HG03097 (cell line): ENCODE measurements at regions not wholly inside any gene's neighbourhood (a gene's known extent, or its start where the extent isn't known, plus 50 kb on each side); places are given as distances from the start of the nearest gene placed in this dataset.
"Not testable (repeated sequence)": the region's sequence is repeated elsewhere in the genome, so short reads cannot be mapped to it uniquely, and the experiment has no call there.

Experiments
- ATAC-seq: cut with Tn5 transposase; IDR thresholded peaks from one replicate; pipeline ENCODE4 v1.9.1; 2021; ENCODE audit not compliant: unreplicated experiment, low FRiP score

DNA sequence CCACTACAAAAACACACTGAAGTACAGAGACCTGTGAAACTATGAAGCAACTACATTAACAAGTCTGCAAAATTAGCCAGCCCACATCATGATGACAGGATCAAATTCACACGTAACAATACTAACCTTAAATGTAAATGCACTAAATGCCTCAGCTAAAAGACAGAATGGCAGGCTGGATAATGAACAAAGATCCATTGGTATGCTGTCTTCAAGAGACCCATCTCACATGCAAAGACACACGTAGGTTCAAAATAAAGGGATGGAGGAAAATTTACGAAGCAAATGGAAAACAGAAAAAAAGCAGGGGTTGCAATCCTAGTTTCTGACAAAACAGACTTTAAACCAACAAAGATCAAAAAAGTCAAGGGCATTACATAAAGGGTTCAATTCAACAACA is 120.1 kb upstream of the OSTN start:
- not testable (repeated sequence) for ATAC-seq

DNA sequence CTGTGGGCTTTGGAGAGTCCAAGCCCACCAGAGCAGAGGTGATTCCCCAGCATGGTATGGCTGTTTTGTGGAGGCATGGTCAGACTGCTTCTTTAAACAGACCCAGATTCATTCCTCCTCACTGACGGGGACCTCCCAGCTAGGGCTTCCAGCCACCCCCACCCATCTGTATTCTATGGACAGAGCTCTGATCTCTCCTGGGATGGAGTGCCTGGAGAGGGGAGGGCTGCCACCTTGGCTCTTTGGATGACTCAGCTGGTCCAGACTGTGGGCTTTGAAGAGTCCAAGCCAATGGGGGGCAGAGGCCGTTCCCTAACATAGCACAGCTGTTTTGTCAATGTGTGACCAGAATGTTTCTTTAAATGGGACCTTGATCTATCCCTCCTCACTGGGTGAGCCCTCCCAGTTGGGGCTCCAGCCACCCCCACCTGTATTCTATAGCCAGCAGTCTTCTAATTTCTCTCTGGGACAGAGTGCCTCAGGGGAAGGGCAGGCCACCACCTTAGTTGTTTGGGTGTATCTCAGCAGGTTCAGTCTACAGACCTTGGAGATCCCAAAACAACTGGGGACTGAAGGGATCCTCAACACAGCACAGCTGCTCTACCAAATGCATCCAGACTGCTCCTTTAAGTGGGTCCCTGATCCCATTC is 122.0 kb upstream of the OSTN start:
- ATAC-seq, result no peak

- ATAC-seq, result no peak
Measured at GRCh38 chr3:191074511-191074910, 124.5 kb upstream of the OSTN start.

- ATAC-seq, result no peak
Measured at GRCh38 chr3:191070762-191071403, 128.2 kb upstream of the OSTN start.

GRCh38 chr3:191070201-191070600 is 128.8 kb upstream of the OSTN start:
- ATAC-seq, result no peak

DNA sequence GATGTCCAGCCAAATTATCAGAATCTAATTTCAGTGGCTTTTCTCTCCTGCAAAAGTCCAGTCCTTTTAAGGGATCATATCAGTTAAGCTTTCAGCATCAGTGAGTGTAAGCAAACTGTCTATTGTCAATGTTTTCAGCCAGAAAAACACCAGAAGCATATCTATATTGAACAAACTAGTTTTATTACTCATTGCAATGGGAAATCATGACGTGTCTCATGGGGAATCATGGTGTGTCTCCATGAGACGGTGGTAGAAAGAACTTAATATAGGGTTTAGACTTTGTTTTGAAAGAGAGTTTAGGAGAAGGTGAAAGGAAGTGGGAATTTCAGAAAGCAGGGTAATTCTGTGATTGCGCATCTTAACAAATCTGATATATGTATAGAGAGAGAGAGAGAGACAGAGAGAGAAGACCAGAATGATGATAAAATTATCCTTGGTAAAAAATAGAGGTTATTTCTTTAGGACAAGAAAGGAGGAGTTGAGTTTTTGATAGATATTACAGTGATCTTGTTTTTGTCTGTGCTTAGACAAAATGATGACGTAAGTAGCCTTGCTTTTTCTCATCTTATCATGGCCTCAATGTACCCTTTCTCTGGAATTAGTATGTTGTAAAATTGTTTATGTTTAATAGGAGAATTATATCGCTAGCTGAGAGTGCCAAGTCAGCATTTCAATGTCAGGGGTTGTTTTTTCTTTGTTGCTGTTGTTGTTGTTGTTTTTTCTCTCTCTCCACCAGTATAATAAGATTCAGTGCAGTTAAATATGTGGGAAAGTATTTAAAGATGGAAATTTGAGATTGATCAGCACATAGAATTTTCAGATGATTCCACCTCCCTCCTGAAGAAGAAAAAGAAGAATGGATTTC is 129.9 kb upstream of the OSTN start:
- no peak for ATAC-seq

- no peak for ATAC-seq
Measured at GRCh38 chr3:191066669-191067068, 132.4 kb upstream of the OSTN start.

GRCh38 chr3:191065181-191065805 is 133.7 kb upstream of the OSTN start:
- no peak for ATAC-seq

DNA sequence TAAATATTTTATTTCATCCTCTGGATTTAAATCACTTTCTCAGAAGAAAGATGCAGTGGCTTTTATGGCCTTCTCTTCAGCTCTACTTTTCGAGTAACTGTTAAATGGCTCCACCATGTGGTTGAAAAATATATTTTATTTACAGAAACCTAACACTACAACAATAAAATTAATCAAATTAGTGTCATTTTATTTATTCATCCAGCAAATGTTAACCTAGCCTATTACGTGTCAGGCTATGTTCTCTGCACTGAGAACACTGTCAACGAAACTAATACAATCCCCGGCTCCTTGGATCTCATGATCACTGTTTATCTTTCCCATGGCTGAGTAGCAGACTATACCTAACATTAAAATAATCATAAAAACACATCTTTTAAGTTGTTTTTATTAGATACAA is 148.0 kb upstream of the OSTN start:
- no peak for ATAC-seq

DNA sequence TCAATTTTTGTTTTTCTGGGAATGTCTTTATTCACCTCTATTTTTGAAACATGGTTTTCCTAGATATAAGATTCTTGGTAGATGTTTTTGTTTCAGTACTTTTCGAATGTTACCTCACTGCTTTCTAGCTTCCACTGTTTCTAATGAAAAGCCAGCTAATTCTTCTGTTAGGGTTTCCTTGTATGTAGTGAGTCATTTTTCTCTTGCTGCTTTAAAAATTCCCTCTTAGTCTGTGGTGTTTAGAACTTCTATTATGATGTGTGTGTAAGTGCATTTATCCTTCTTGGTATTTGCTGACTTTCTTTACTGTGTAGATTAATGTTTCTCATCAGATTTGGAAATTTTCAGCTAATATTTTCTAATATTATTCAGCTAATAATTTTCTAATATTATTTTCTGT is 151.1 kb upstream of the OSTN start:
- ATAC-seq, result no peak

DNA sequence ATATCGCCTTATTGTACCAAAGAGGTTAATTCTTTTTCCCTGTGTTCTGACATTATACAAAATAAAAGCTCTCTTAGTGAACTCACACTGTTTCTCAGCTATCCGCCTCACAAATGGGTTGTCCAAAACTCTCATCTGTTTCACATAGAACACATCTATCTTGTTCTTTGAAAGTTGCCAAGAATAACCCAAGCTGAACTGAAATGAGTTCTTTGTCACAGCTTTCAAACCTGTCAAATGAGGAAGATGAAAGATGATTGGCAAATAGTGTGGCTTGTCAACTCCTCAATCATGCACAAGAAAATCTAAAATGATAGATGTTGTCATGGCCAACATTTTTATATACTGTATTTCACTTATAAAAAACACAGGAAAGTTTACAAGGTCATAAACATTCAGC is 168.1 kb upstream of the OSTN start:
- no peak for ATAC-seq

DNA sequence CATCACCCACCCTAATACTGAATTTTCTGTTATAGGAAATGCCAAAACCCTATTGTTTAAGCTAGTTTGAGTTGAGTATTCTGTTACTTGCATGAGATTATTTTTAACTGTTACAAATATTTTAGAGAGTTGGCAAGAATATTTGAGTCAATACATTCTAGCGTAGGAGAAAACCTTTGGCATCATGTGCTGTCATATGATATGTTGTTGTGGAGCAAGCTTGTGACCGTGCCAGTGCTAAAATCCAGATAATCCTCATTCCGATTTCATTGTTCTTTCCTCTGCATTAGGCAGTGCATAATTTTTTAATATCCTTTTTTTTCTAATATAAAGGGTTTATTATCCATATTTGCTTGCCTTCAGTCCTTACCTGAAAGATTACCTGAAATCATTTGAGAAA is 168.0 kb upstream of the GMNC start:
- no peak for ATAC-seq

DNA sequence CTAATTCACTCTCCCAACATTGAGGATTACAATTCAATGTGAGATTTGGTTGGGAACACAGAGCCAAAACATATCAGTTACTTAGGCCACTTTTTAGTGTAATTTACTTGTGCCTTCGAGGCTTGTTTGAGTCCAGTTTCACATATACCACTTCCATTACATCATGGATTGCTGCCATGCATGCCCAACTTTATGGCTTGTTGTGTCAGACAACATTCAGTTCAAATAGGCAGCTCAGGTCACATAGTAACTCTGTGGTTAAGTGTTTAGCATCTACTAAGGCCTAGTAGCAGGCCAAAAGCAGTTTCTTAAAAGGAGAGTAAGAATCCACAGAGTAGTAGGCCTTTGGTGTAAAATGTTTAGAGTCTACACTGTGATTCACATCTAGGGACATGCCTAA is 164.3 kb upstream of the GMNC start:
- no peak for ATAC-seq

GRCh38 chr3:191020730-191021396 is 158.4 kb upstream of the GMNC start:
- ATAC-seq, result no peak

- no peak for ATAC-seq
Measured at GRCh38 chr3:191019855-191020254, 157.4 kb upstream of the GMNC start.

GRCh38 chr3:191015960-191016359 is 153.5 kb upstream of the GMNC start:
- ATAC-seq, result not testable (repeated sequence)

- no peak for ATAC-seq
Measured at GRCh38 chr3:191008074-191008473, 145.6 kb upstream of the GMNC start.

DNA sequence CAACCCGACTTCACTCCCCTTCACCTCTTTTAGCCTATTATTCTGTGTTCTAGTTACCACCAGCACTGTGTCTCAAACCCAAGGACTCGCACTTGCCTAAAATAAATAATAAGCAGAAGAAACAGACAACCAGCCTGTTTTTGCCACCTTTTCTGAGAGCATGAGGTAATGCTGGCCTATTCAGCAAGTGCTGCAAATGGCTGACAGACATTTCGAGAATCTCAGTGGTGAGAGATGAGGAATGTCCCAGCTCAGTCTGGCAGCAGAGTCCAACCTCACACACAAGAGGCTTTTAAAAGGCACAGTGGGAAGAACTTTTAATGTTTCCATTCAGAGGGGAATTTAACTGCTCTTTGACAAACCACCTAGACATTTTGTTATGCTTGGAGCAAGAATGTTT is 143.3 kb upstream of the GMNC start:
- no peak for ATAC-seq

GRCh38 chr3:191003742-191004141 is 141.2 kb upstream of the GMNC start:
- no peak for ATAC-seq

DNA sequence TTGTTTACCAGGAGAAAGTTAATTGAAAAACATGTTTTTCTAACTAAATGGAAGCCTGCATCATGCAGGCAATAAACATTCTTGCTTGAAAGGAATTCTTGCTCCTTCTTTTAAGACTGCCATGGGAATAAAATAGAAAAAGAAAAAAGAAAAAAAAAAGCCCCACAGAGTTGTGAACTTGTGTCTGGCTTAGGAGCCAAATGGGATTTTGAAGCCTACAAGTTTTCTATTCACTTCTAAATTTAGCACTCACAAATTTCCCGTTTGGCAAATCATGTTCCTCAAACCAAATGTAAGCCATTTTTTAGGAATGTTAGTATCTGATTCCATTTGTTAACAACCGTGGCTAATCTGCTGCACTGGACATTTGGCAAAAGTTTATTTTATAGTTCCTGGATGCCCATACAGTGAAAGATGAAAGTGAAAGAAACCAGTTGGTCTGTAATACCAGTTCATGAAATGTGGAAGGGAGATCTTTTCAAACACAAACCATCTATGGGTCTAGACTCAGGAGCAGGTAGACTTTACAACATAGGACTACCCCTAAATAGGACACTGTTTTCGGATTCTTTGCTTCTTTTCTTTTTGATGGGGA is 133.8 kb upstream of the GMNC start:
- ATAC-seq, result no peak
